GM12873 (cell line): ENCODE measurements at regions not wholly inside any gene's neighbourhood (a gene's known extent, or its start where the extent isn't known, plus 50 kb on each side); places are given as distances from the start of the nearest gene placed in this dataset.

Experiments
- CTCF ChIP-seq: IDR thresholded peaks from 2 replicates; pipeline ENCODE4 v1.5.1; 2012; ENCODE audit warnings: low read depth, mild to moderate bottlenecking, moderate library complexity, low read length, control low read depth; ENCODE audit not compliant: insufficient read depth; ENCODE audit errors: missing control alignments

GRCh38 chr3:18044971-18045880, 302.8 kb upstream of the TBC1D5 start:
- no peak for TF ChIP-seq CTCF

DNA sequence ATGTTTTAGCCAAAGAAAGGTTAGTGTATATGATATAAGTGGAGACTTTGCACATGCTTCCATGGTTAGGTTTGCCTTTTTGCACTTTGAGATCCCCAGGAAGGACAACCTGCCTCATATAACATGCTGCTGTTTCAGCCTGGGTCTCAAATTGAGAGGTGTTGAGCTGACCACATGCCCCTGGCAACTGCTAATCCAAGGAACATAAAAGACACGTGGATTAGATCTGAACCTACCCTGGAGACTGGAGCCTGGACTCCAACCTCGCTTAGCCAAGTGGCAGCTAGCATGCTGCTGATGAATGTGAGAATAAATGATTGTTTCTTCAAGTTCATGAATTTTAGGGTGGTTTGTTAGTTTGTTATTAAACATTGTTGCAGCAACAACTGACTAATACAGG, 301.8 kb upstream of the TBC1D5 start:
- TF ChIP-seq CTCF: no peak

DNA sequence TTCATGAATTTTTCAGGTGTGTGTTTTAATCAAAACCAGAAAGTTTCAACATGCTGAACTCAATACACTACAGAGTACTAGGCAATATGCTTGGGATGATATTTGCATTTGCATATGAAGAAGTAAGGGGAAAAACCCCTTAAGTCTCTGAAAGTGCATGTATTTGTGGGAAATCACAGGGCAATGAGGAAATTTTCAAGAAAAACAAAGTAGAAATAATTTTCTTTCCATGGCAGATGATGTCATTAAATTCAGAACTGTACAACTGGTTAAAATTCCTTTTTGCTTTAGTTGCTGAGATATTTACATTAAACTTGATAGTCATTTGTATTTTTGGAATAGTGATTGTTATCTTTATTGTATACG, 294.0 kb upstream of the TBC1D5 start:
- no peak for TF ChIP-seq CTCF

DNA sequence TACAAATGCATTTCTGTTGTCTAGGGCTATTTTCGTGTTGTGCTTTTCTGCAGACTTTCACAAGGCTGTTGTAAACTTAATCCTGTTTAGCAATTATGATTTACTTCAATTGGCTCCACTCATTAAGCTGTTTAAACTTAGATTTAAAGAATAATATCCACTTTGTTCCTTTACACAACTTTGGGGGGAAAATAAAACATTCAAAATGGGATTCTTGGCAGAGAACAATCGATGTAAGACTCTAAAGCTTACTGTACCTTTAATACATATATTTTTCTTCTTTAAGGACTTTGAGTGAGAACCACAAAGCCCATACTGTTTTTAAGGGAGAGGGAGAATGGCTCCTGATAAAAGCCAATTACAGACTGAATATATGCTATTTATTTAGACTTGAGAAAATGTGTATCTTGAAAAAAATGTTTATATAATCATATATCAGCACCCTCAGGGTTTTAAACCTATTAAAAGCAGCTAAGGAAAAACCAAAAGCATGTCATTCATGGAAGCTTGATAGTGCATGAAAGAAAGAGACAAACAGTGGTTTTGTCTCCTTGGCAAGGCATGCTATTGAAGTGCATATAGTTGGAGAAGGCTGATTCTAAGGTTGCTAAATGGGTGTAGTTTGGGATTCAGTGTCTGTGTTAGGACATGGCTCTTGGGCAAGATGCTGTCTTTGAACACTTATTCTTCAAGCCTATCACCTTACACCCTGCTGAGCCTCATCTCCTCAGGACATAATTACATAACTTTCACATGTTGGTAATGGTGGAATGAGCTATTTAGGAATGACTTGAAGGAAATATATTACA, 293.4 kb upstream of the TBC1D5 start:
- no peak for TF ChIP-seq CTCF

GRCh38 chr3:18033581-18034108, 291.2 kb upstream of the TBC1D5 start:
- TF ChIP-seq CTCF: no peak

GRCh38 chr3:18030371-18030870, 288.0 kb upstream of the TBC1D5 start:
- no peak for TF ChIP-seq CTCF
